ENCODE measurements at regions not wholly inside any gene's neighbourhood (a gene's known extent, or its start where the extent isn't known, plus 50 kb on each side); places are given as distances from the start of the nearest gene placed in this dataset.
A peak's percentile ranks its signal among the peaks of the same experiment; 100 is the strongest.

DNA sequence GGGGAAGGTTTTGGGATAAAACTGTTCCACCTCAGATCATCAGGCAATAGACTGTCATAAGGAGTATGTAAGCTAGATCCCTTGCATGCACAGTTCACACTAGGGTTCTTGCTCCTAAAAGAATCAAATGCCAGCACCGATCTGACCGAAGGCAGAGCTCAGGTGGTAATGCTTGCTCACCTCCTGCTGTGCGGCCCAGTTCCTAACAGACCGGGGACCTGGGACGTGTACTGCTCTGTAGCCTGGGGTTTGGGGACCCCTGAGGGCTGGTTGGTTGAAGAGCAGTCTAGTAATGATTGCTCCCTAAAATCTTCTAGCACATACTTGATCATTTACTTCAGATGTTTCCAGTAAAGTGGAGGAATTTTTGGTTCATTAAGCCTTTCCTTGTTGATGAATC lies 173.1 kb upstream of the SLIT2 start:
- TF ChIP-seq CSRNP3 (CRISPR knock-in tag; IDR thresholded peaks at IDR 0.05) (no peak), CSDC2 (CRISPR knock-in tag; IDR thresholded peaks at IDR 0.05) (no peak), GLIS3 (CRISPR knock-in tag; IDR thresholded peaks at IDR 0.05) (no peak), SNAI2 (CRISPR knock-in tag; IDR thresholded peaks at IDR 0.05) (no peak), ARNTL (CRISPR knock-in tag; IDR thresholded peaks at IDR 0.05; ENCODE audit: borderline replicate concordance, low read depth) (no peak), BACH2 (CRISPR knock-in tag; IDR thresholded peaks at IDR 0.05; ENCODE audit: borderline replicate concordance) (no peak), TSHZ2 (CRISPR knock-in tag; IDR thresholded peaks at IDR 0.05) (no peak), TCF4 (CRISPR knock-in tag; IDR thresholded peaks at IDR 0.05; ENCODE audit: borderline replicate concordance) (no peak), ISL1 (CRISPR knock-in tag; IDR thresholded peaks at IDR 0.05) (no peak), ZNF70 (CRISPR knock-in tag; IDR thresholded peaks at IDR 0.05) (no peak), OSR1 (CRISPR knock-in tag; IDR thresholded peaks at IDR 0.05) (no peak), ZNF565 (CRISPR knock-in tag; conservative IDR thresholded peaks at IDR 0.05; ENCODE audit: low read depth) (no peak), ZNF8 (CRISPR knock-in tag; IDR thresholded peaks at IDR 0.05) (no peak)
- TF ChIP-seq, protein P1, sequence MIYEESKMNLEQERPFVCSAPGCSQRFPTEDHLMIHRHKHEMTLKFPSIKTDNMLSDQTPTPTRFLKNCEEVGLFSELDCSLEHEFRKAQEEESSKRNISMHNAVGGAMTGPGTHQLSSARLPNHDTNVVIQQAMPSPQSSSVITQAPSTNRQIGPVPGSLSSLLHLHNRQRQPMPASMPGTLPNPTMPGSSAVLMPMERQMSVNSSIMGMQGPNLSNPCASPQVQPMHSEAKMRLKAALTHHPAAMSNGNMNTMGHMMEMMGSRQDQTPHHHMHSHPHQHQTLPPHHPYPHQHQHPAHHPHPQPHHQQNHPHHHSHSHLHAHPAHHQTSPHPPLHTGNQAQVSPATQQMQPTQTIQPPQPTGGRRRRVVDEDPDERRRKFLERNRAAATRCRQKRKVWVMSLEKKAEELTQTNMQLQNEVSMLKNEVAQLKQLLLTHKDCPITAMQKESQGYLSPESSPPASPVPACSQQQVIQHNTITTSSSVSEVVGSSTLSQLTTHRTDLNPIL (CRISPR knock-in tag; IDR thresholded peaks at IDR 0.05; ENCODE audit: low read depth) = no peak
- no peak for ATAC-seq

GRCh38 chr4:20075248-20075871 lies 176.3 kb upstream of the SLIT2 start:
- no peak for TF ChIP-seq ESRRG (CRISPR knock-in tag; IDR thresholded peaks at IDR 0.05)
- no peak for TF ChIP-seq PATZ1 (CRISPR knock-in tag; IDR thresholded peaks at IDR 0.05; ENCODE audit: borderline replicate concordance)
- TF ChIP-seq ZFP30 (CRISPR knock-in tag; IDR thresholded peaks at IDR 0.05) = no peak
- no peak for TF ChIP-seq ZNF8 (CRISPR knock-in tag; IDR thresholded peaks at IDR 0.05)
- no peak for TF ChIP-seq ZNF565 (CRISPR knock-in tag; conservative IDR thresholded peaks at IDR 0.05; ENCODE audit: low read depth)
- no peak for TF ChIP-seq TOX (CRISPR knock-in tag; IDR thresholded peaks at IDR 0.05; ENCODE audit: borderline replicate concordance)
- TF ChIP-seq OSR1 (CRISPR knock-in tag; IDR thresholded peaks at IDR 0.05) = no peak
- TF ChIP-seq ZC3H10 (CRISPR knock-in tag; IDR thresholded peaks at IDR 0.05) = no peak
- no peak for TF ChIP-seq POU6F1 (CRISPR knock-in tag; IDR thresholded peaks at IDR 0.05; ENCODE audit: borderline replicate concordance, low read depth)
- peak; percentile 52; the same call in 2 of the 3 replicates for ATAC-seq

GRCh38 chr4:20074450-20074849 lies 177.3 kb upstream of the SLIT2 start:
- TF ChIP-seq ESRRG (CRISPR knock-in tag; IDR thresholded peaks at IDR 0.05) (no peak), GLIS3 (CRISPR knock-in tag; IDR thresholded peaks at IDR 0.05) (no peak), CSDC2 (CRISPR knock-in tag; IDR thresholded peaks at IDR 0.05) (no peak), SNAI2 (CRISPR knock-in tag; IDR thresholded peaks at IDR 0.05) (no peak), BACH2 (CRISPR knock-in tag; IDR thresholded peaks at IDR 0.05; ENCODE audit: borderline replicate concordance) (no peak), ZFP3 (CRISPR knock-in tag; IDR thresholded peaks at IDR 0.05) (no peak), RARB (CRISPR knock-in tag; IDR thresholded peaks at IDR 0.05) (no peak), ZNF565 (CRISPR knock-in tag; conservative IDR thresholded peaks at IDR 0.05; ENCODE audit: low read depth) (no peak), TOX (CRISPR knock-in tag; IDR thresholded peaks at IDR 0.05; ENCODE audit: borderline replicate concordance) (no peak), CSRNP3 (CRISPR knock-in tag; IDR thresholded peaks at IDR 0.05) (no peak), ISL1 (CRISPR knock-in tag; IDR thresholded peaks at IDR 0.05) (no peak), PATZ1 (CRISPR knock-in tag; IDR thresholded peaks at IDR 0.05; ENCODE audit: borderline replicate concordance) (no peak), OSR1 (CRISPR knock-in tag; IDR thresholded peaks at IDR 0.05) (no peak), ZNF70 (CRISPR knock-in tag; IDR thresholded peaks at IDR 0.05) (no peak), ZC3H10 (CRISPR knock-in tag; IDR thresholded peaks at IDR 0.05) (no peak)
- ATAC-seq = no peak

Data from SK-N-SH treated with all-trans-retinoic acid at 6 μM for 48 hours (cell line).